GM18858 (cell line): ENCODE measurements at regions not wholly inside any gene's neighbourhood (a gene's known extent, or its start where the extent isn't known, plus 50 kb on each side); places are given as distances from the start of the nearest gene placed in this dataset.
"Not testable (repeated sequence)": the region's sequence is repeated elsewhere in the genome, so short reads cannot be mapped to it uniquely, and the experiment has no call there.

Experiments
- ATAC-seq: cut with Tn5 transposase; IDR thresholded peaks from one replicate; pipeline ENCODE4 v1.9.1; 2021; ENCODE audit not compliant: unreplicated experiment

- ATAC-seq = no peak
These were observed 214.8 kb downstream of the DHX15 start for GRCh38 chr4:24369507-24370029.

- ATAC-seq = no peak
These were observed 215.6 kb downstream of the DHX15 start for GRCh38 chr4:24368801-24369200.

GRCh38 chr4:24364852-24365251 lies 219.5 kb downstream of the DHX15 start:
- ATAC-seq = no peak

GRCh38 chr4:24364249-24364648 lies 220.1 kb downstream of the DHX15 start:
- ATAC-seq = no peak

GRCh38 chr4:24363751-24364150 lies 220.6 kb downstream of the DHX15 start:
- ATAC-seq = no peak

GRCh38 chr4:24352112-24352511 lies 232.2 kb downstream of the DHX15 start:
- no peak for ATAC-seq

- not testable (repeated sequence) for ATAC-seq
These were observed 235.0 kb downstream of the DHX15 start for GRCh38 chr4:24349168-24349996.

- no peak for ATAC-seq
These were observed 245.1 kb downstream of the DHX15 start for GRCh38 chr4:24339260-24339659.

GRCh38 chr4:24337451-24338190 lies 246.7 kb downstream of the DHX15 start:
- ATAC-seq = no peak

- no peak for ATAC-seq
These were observed 248.7 kb downstream of the DHX15 start for GRCh38 chr4:24335616-24336015.

- no peak for ATAC-seq
These were observed 249.4 kb downstream of the DHX15 start for GRCh38 chr4:24334906-24335305.

- no peak for ATAC-seq
These were observed 253.8 kb downstream of the DHX15 start for GRCh38 chr4:24330573-24330972.

- ATAC-seq = no peak
These were observed 254.2 kb downstream of the DHX15 start for GRCh38 chr4:24330172-24330571.

- ATAC-seq = no peak
These were observed 255.6 kb downstream of the DHX15 start for GRCh38 chr4:24328711-24329110.

GRCh38 chr4:24328310-24328709 lies 256.0 kb downstream of the DHX15 start:
- ATAC-seq = no peak

- no peak for ATAC-seq
These were observed 261.4 kb downstream of the DHX15 start for GRCh38 chr4:24322995-24323394.

GRCh38 chr4:24322511-24322910 lies 261.8 kb downstream of the DHX15 start:
- ATAC-seq = no peak

GRCh38 chr4:24321616-24322015 lies 262.7 kb downstream of the DHX15 start:
- ATAC-seq = no peak

- ATAC-seq = no peak
These were observed 263.2 kb downstream of the DHX15 start for GRCh38 chr4:24321131-24321530.

- no peak for ATAC-seq
These were observed 265.0 kb downstream of the DHX15 start for GRCh38 chr4:24319387-24319786.

- no peak for ATAC-seq
These were observed 269.3 kb downstream of the DHX15 start for GRCh38 chr4:24315056-24315455.
